ENCODE measurements at regions not wholly inside any gene's neighbourhood (a gene's known extent, or its start where the extent isn't known, plus 50 kb on each side); places are given as distances from the start of the nearest gene placed in this dataset.

GRCh38 chr6:90805619-90806155 lies 218.8 kb upstream of the MAP3K7 start:
- Mint-ChIP-seq H3K27me3 (ENCODE audit: low read depth) (no peaks in the 10 kb centered on the region), H3K4me1 (peaks cover 30 to 35% of the 10 kb centered on the region in 2 experiments), H3K9me3 (no peaks in the 10 kb centered on the region; a peak in 1 of 5 replicates), H3K4me3 (no peak overlapping the region), H3K36me3 (ENCODE audit: insufficient read depth in 1 of 3, low read depth in 3 of 3) (no peaks in the 10 kb centered on the region), H3K27ac (no peak overlapping the region)
- H3K23ac ChIP-seq (ENCODE audit: insufficient read length, low read depth, low read length): no peak overlapping the region
- H3K9me3 ChIP-seq (ENCODE audit: control insufficient read depth, low read depth, low read length): no peaks in the 10 kb centered on the region
- no peak overlapping the region for H2BK120ac ChIP-seq (ENCODE audit: low read depth, low read length, poor library complexity, severe bottlenecking)
- H3K4ac ChIP-seq (ENCODE audit: low read depth, low read length): no peak overlapping the region
- H3K27ac ChIP-seq (ENCODE audit: insufficient read length, low read depth, low read length): no peak overlapping the region
- no peaks in the 10 kb centered on the region for H3K79me2 ChIP-seq (ENCODE audit: insufficient read depth, low read length)
- H4K5ac ChIP-seq (ENCODE audit: insufficient read length, low read depth, low read length): no peak overlapping the region
- no peak overlapping the region for H4K91ac ChIP-seq (ENCODE audit: insufficient read length, low read depth, low read length)
- no peak overlapping the region for H2AK5ac ChIP-seq (ENCODE audit: insufficient read length, low read length)
- no peak overlapping the region for H2BK5ac ChIP-seq (ENCODE audit: insufficient read length, low read length)
- no peaks in the 10 kb centered on the region for H3K79me1 ChIP-seq (ENCODE audit: insufficient read depth, low read depth, low read length, poor library complexity, severe bottlenecking)
- no peaks in the 10 kb centered on the region for H4K20me1 ChIP-seq (ENCODE audit: control insufficient read depth, insufficient read depth, insufficient read length)
- no peak overlapping the region for H3K14ac ChIP-seq (ENCODE audit: insufficient read depth, low read length)
- no peak overlapping the region for H2BK20ac ChIP-seq (ENCODE audit: low read depth, low read length, poor library complexity, severe bottlenecking)
- no peak overlapping the region for H4K8ac ChIP-seq (replicated peaks; ENCODE audit: insufficient read length, low read depth, low read length)
- H3K18ac ChIP-seq (ENCODE audit: insufficient read length, low read depth, low read length): no peak overlapping the region
- no peak overlapping the region for H3T11ph ChIP-seq (ENCODE audit: low read length)
- H3K4me2 ChIP-seq (ENCODE audit: insufficient read depth, insufficient read length, low read length): no peak overlapping the region
- DNase-seq: no peak
- H3K4me1 ChIP-seq (ENCODE audit: insufficient read depth, low read length): peaks cover 7% of the 10 kb centered on the region; the same call in 1 of the 2 replicates
- no peaks in the 10 kb centered on the region for H3K23me2 ChIP-seq (ENCODE audit: insufficient read length, low read depth, low read length, poor library complexity, severe bottlenecking)
- no peak overlapping the region for H3K56ac ChIP-seq (ENCODE audit: insufficient read length, low read depth, low read length)
- H2BK15ac ChIP-seq (ENCODE audit: low read depth, low read length): no peak overlapping the region
- no peak for TF ChIP-seq CTCF (conservative IDR thresholded peaks at IDR 0.05)
- no peak overlapping the region for H2AFZ ChIP-seq (ENCODE audit: low read length)
- no peak overlapping the region for H2BK12ac ChIP-seq (ENCODE audit: insufficient read length, low read depth, low read length)
- no peaks in the 10 kb centered on the region for H3K27me3 ChIP-seq (ENCODE audit: insufficient read depth, low read length)
- H3K9ac ChIP-seq (ENCODE audit: extremely low read depth, insufficient read length, low read length): no peak overlapping the region
- no CpG with 5 or more reads among the region's 1 CpG for WGBS (ENCODE audit: extremely low coverage, insufficient read length, low lambda C conversion rate)

Data from H9 (cell line).